ENCODE measurements at regions not wholly inside any gene's neighbourhood (a gene's known extent, or its start where the extent isn't known, plus 50 kb on each side); places are given as distances from the start of the nearest gene placed in this dataset.

GRCh38 chrX:82764521-82764920 is 743.6 kb upstream of the POU3F4 start:
- no peak overlapping the region for H3K4me2 ChIP-seq
- TF ChIP-seq, protein P1, sequence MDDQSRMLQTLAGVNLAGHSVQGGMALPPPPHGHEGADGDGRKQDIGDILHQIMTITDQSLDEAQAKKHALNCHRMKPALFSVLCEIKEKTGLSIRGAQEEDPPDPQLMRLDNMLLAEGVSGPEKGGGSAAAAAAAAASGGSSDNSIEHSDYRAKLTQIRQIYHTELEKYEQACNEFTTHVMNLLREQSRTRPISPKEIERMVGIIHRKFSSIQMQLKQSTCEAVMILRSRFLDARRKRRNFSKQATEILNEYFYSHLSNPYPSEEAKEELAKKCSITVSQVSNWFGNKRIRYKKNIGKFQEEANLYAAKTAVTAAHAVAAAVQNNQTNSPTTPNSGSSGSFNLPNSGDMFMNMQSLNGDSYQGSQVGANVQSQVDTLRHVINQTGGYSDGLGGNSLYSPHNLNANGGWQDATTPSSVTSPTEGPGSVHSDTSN (IDR thresholded peaks at IDR 0.05) = no peak
- TF ChIP-seq ZBTB33 (IDR thresholded peaks at IDR 0.05; ENCODE audit: borderline replicate concordance, low read depth) = no peak
- no peak for TF ChIP-seq POLR2AphosphoS5 (IDR thresholded peaks at IDR 0.05; ENCODE audit: low read depth, low read length)
- TF ChIP-seq REST (IDR thresholded peaks at IDR 0.05; ENCODE audit: low read depth, low read length) = no peak
- no peak for TF ChIP-seq MEF2A (IDR thresholded peaks at IDR 0.05; ENCODE audit: borderline replicate concordance, low read depth)
- no peak for TF ChIP-seq YY1 (IDR thresholded peaks at IDR 0.05; ENCODE audit: low read depth)
- no peak for TF ChIP-seq RAD21 (IDR thresholded peaks at IDR 0.05; ENCODE audit: low read length)
- no peak for TF ChIP-seq FOXJ3 (CRISPR knock-in tag; IDR thresholded peaks at IDR 0.05)
- TF ChIP-seq FOSL2 (IDR thresholded peaks at IDR 0.05; ENCODE audit: borderline replicate concordance, low read depth) = no peak
- no peak for TF ChIP-seq USF1 (IDR thresholded peaks at IDR 0.05; ENCODE audit: borderline replicate concordance, low read depth)
- no peak for TF ChIP-seq FOXM1 (IDR thresholded peaks at IDR 0.05; ENCODE audit: low read depth)
- TF ChIP-seq IRF3 (IDR thresholded peaks at IDR 0.05; ENCODE audit: low read depth, low read length) = no peak
- TF ChIP-seq EZH2phosphoT487 (IDR thresholded peaks at IDR 0.05; ENCODE audit: borderline replicate concordance, low read depth) = no peak
- TF ChIP-seq, protein P2, sequence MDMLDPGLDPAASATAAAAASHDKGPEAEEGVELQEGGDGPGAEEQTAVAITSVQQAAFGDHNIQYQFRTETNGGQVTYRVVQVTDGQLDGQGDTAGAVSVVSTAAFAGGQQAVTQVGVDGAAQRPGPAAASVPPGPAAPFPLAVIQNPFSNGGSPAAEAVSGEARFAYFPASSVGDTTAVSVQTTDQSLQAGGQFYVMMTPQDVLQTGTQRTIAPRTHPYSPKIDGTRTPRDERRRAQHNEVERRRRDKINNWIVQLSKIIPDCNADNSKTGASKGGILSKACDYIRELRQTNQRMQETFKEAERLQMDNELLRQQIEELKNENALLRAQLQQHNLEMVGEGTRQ (IDR thresholded peaks at IDR 0.05; ENCODE audit: borderline replicate concordance, low read depth, low read length) = no peak
- no peak for TF ChIP-seq SIN3A (IDR thresholded peaks at IDR 0.05; ENCODE audit: borderline replicate concordance, low read depth, low read length)
- no peak for TF ChIP-seq JUND (IDR thresholded peaks at IDR 0.05)
- no peak for TF ChIP-seq RCOR1 (IDR thresholded peaks at IDR 0.05; ENCODE audit: low read length)
- H3K27me3 ChIP-seq (ENCODE audit: insufficient read depth) = no peaks in the 10 kb centered on the region
- no peak for DNase-seq
- ChIA-PET POLR2A (no interaction called here), CTCF (no interaction called here)
- 6% methylated on average over 2 of the region's 2 CpGs for WGBS (ENCODE audit: low lambda C conversion rate)
- no peaks in the 10 kb centered on the region for H3K4me1 ChIP-seq (ENCODE audit: control insufficient read depth in 1 of 2, insufficient read depth in 2 of 2, low read depth in 1 of 2, low read length in 1 of 2)
- H3K9me2 ChIP-seq = no peaks in the 10 kb centered on the region
- H3K27ac ChIP-seq (ENCODE audit: low read depth in 2 of 2, low read length in 1 of 2) = no peak overlapping the region
- no peaks in the 10 kb centered on the region for H3K9me3 ChIP-seq
- H3K36me3 ChIP-seq (replicated peaks in 1 of 2; ENCODE audit: control insufficient read depth in 1 of 2, insufficient read depth in 2 of 2, low read length in 1 of 2) = no peaks in the 10 kb centered on the region
- no peaks in the 10 kb centered on the region for H3F3A ChIP-seq (replicated peaks; ENCODE audit: insufficient read depth)
- no peak overlapping the region for H2AFZ ChIP-seq (ENCODE audit: low read depth)
- no peak overlapping the region for H3K9ac ChIP-seq
- H4K20me1 ChIP-seq (ENCODE audit: insufficient read depth) = no peaks in the 10 kb centered on the region
- no peak overlapping the region for H3K4me3 ChIP-seq (ENCODE audit: low read depth in 2 of 2, low read length in 1 of 2)
- H3K79me2 ChIP-seq (ENCODE audit: insufficient read depth) = no peaks in the 10 kb centered on the region

Data from SK-N-SH (cell line).